Putamen (tissue), 1 donor: ENCODE measurements at regions not wholly inside any gene's neighbourhood (a gene's known extent, or its start where the extent isn't known, plus 50 kb on each side); places are given as distances from the start of the nearest gene placed in this dataset.
A peak's percentile ranks its signal among the peaks of the same experiment; 100 is the strongest.

ENCODE experiments used
- DNase-seq: peaks from one replicate; pipeline ENCODE4 v3.0.0-alpha.2; 2016; ENCODE audit warnings: low spot score

GRCh38 chr18:38010971-38011857 is 445.6 kb upstream of the CELF4 start:
- peak; percentile 63 for DNase-seq

GRCh38 chr18:38010037-38010436 is 444.4 kb upstream of the CELF4 start:
- DNase-seq, result no peak

- no peak for DNase-seq
These were observed 443.7 kb upstream of the CELF4 start for GRCh38 chr18:38009320-38009719.

GRCh38 chr18:38007676-38008330 is 442.2 kb upstream of the CELF4 start:
- DNase-seq, result no peak

GRCh38 chr18:38007026-38007425 is 441.4 kb upstream of the CELF4 start:
- no peak for DNase-seq

- no peak for DNase-seq
These were observed 440.9 kb upstream of the CELF4 start for GRCh38 chr18:38006541-38006940.

GRCh38 chr18:37997695-37998094 is 432.1 kb upstream of the CELF4 start:
- DNase-seq, result no peak

GRCh38 chr18:37987901-37988300 is 422.3 kb upstream of the CELF4 start:
- no peak for DNase-seq

GRCh38 chr18:37986665-37987064 is 421.1 kb upstream of the CELF4 start:
- DNase-seq, result no peak

GRCh38 chr18:37985126-37985525 is 419.5 kb upstream of the CELF4 start:
- DNase-seq, result no peak

GRCh38 chr18:37980556-37980955 is 415.0 kb upstream of the CELF4 start:
- DNase-seq, result no peak

- DNase-seq, result no peak
These were observed 409.8 kb upstream of the CELF4 start for GRCh38 chr18:37975446-37975845.

DNA sequence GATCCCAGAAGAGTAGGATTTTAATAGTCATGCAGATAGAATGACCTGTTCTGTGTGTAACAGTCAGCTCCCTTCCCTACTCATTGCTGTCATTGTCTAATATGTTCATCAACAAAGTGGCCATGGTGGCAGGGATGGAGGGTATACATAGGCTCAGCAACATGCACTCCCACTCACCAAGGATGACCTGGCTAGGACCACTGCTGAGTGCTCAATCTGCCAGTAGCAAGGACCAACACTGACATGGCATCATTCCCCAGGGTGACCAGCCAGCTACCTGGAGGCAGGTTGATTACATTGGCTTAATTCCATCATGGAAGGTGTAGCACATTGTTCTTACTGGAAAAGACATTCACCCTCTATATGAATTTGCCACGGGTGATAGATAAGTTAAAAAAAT is 401.7 kb upstream of the CELF4 start:
- DNase-seq, result no peak

- no peak for DNase-seq
These were observed 400.0 kb upstream of the CELF4 start for GRCh38 chr18:37965572-37965970.

GRCh38 chr18:37964885-37965571 is 399.4 kb upstream of the CELF4 start:
- DNase-seq, result no peak

- DNase-seq, result no peak
These were observed 398.2 kb upstream of the CELF4 start for GRCh38 chr18:37963837-37964236.

- no peak for DNase-seq
These were observed 396.8 kb upstream of the CELF4 start for GRCh38 chr18:37962316-37962966.

- DNase-seq, result no peak
These were observed 392.9 kb upstream of the CELF4 start for GRCh38 chr18:37958499-37958898.

- no peak for DNase-seq
These were observed 391.3 kb upstream of the CELF4 start for GRCh38 chr18:37956902-37957301.

- no peak for DNase-seq
These were observed 390.4 kb upstream of the CELF4 start for GRCh38 chr18:37956020-37956419.

DNA sequence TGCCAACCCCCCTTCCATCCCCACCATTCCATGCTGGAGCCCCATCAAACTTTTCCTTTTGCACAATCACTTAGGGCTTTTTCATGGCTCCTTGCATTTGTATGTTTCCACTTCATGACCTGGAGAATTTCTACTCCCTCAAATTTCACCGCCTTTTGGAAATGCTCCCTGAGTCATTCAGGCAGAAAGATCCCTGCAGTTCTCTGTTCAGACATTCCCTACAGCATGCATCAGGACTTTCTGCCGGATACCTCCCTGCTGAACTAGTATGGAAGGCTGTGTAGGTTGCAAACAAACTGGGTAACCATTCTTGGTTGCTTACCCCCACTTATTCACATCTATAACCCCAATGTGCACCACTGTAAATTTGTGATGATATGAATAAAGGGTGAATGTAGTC is 389.6 kb upstream of the CELF4 start:
- no peak for DNase-seq

DNA sequence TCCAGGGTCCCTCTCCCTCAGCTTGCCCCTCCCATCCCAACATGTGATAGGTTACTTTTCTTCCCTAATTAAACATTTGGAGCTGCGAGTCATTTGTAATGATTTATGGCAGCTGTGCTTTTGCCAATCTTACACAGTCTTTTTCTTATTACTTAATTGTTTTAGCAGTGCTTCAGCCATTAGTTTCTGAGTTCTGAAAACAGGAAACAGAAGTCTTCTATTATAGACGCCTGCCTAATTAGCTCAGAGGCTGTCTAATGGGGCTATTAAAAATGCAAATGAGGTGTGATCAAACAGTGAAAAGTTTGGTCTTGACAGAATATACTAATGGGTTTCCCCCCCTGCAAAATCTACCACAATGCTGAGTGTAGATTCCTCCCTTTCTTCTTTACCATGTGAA is 388.3 kb upstream of the CELF4 start:
- no peak for DNase-seq
